ENCODE measurements at regions not wholly inside any gene's neighbourhood (a gene's known extent, or its start where the extent isn't known, plus 50 kb on each side); places are given as distances from the start of the nearest gene placed in this dataset.

DNA sequence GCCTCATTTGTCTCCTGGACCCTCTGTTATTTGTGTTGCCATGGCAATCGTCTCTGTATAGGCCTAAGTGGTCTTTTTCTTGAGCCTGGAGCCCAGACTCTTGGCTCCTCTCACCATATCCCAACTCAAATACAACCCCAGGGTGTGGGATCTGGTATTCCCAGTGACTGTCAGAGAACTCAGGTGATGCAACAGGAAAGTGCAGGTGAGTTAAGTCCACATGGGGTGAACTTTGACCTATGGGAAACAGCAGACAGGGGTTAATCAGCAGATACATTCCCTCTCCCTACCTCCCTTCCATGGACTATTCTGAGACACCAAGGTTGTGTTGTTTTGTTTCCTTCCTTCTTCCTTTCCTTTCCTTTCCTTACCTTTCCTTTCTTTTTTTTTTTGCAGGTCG is 130.9 kb upstream of the RPS6KA3 start:
- TF ChIP-seq, protein P1, sequence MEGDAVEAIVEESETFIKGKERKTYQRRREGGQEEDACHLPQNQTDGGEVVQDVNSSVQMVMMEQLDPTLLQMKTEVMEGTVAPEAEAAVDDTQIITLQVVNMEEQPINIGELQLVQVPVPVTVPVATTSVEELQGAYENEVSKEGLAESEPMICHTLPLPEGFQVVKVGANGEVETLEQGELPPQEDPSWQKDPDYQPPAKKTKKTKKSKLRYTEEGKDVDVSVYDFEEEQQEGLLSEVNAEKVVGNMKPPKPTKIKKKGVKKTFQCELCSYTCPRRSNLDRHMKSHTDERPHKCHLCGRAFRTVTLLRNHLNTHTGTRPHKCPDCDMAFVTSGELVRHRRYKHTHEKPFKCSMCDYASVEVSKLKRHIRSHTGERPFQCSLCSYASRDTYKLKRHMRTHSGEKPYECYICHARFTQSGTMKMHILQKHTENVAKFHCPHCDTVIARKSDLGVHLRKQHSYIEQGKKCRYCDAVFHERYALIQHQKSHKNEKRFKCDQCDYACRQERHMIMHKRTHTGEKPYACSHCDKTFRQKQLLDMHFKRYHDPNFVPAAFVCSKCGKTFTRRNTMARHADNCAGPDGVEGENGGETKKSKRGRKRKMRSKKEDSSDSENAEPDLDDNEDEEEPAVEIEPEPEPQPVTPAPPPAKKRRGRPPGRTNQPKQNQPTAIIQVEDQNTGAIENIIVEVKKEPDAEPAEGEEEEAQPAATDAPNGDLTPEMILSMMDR (conservative IDR thresholded peaks at IDR 0.05): no peak
- no peak for TF ChIP-seq ZFX (IDR thresholded peaks at IDR 0.05)
- H3K27ac ChIP-seq: no peak overlapping the region

DNA sequence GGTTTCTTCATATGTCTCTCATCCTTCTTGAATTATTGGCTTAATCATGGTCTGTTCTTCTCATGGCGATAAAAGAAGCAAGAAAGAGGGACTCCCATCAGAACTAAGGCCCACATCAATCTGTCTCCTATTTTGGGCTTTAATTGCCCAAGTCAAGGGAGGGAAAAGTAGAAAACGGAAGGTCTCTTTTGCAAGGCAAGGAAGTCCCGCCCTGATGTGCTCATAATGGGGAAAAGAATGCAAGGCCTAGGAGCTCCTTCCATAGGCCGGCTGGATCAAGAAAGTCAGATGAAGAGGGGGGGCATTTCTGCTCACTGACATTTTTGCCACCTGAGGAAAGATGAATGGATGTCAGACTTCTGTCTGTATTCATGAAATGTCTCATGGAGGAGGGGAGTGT is 127.7 kb upstream of the RPS6KA3 start:
- TF ChIP-seq ZFX (IDR thresholded peaks at IDR 0.05): no peak
- TF ChIP-seq, protein P1 (conservative IDR thresholded peaks at IDR 0.05): no peak
- no peak overlapping the region for H3K27ac ChIP-seq

- H3K27ac ChIP-seq: no peak overlapping the region
- TF ChIP-seq ZFX (IDR thresholded peaks at IDR 0.05): no peak
- TF ChIP-seq, protein P1 (conservative IDR thresholded peaks at IDR 0.05): no peak
Measured at GRCh38 chrX:20393944-20394343, 127.2 kb upstream of the RPS6KA3 start.

- H3K27ac ChIP-seq: no peak overlapping the region
- TF ChIP-seq ZFX (IDR thresholded peaks at IDR 0.05): no peak
- TF ChIP-seq, protein P1 (conservative IDR thresholded peaks at IDR 0.05): no peak
Measured at GRCh38 chrX:20388594-20388993, 121.9 kb upstream of the RPS6KA3 start.

GRCh38 chrX:20383477-20383876 is 116.8 kb upstream of the RPS6KA3 start:
- TF ChIP-seq, protein P1 (conservative IDR thresholded peaks at IDR 0.05): no peak
- no peak for TF ChIP-seq ZFX (IDR thresholded peaks at IDR 0.05)

GRCh38 chrX:20382518-20383297 is 116.0 kb upstream of the RPS6KA3 start:
- H3K27ac ChIP-seq: no peak overlapping the region
- TF ChIP-seq, protein P1 (conservative IDR thresholded peaks at IDR 0.05): no peak
- no peak for TF ChIP-seq ZFX (IDR thresholded peaks at IDR 0.05)

More at GRCh38 chrX:20383477-20383876, 116.8 kb upstream of the RPS6KA3 start:
- H3K27ac ChIP-seq: no peak overlapping the region

GRCh38 chrX:20382082-20382481 is 115.4 kb upstream of the RPS6KA3 start:
- TF ChIP-seq, protein P1 (conservative IDR thresholded peaks at IDR 0.05): no peak
- no peak for TF ChIP-seq ZFX (IDR thresholded peaks at IDR 0.05)
- H3K27ac ChIP-seq: no peak overlapping the region
